ENCODE measurements at regions not wholly inside any gene's neighbourhood (a gene's known extent, or its start where the extent isn't known, plus 50 kb on each side); places are given as distances from the start of the nearest gene placed in this dataset.
"Not testable (repeated sequence)": the region's sequence is repeated elsewhere in the genome, so short reads cannot be mapped to it uniquely, and the experiment has no call there.

GRCh38 chrY:7544172-7544770, 632.7 kb upstream of the AMELY start:
- Histone ChIP-seq H3K27ac (no peak overlapping the region), H3K9me3 (replicated peaks in 1 of 3) (no peaks in the 10 kb centered on the region), H3K36me3 (replicated peaks in 1 of 2) (no peaks in the 10 kb centered on the region), H3K27me3 (no peaks in the 10 kb centered on the region), H3K4me1 (replicated peaks in 1 of 2) (no peaks in the 10 kb centered on the region), H3K4me3 (no peak overlapping the region)
- no peak for TF ChIP-seq POLR2A (IDR thresholded peaks at IDR 0.05)
- no peak for TF ChIP-seq CTCF (IDR thresholded peaks at IDR 0.05)
- DNase-seq: no peak
- intact Hi-C loops (cut with DNase I): no loop called here

- Histone ChIP-seq H3K9me3 (replicated peaks in 1 of 3) (no peaks in the 10 kb centered on the region), H3K4me3 (no peak overlapping the region), H3K27me3 (no peaks in the 10 kb centered on the region), H3K4me1 (replicated peaks in 1 of 2) (no peaks in the 10 kb centered on the region), H3K27ac (no peak overlapping the region), H3K36me3 (replicated peaks in 1 of 2) (no peaks in the 10 kb centered on the region)
- TF ChIP-seq CTCF (IDR thresholded peaks at IDR 0.05) (no peak), POLR2A (IDR thresholded peaks at IDR 0.05) (no peak)
- intact Hi-C loops (cut with DNase I): no loop called here
- no peak for DNase-seq
These were observed 632.0 kb upstream of the AMELY start for GRCh38 chrY:7543506-7543905.

GRCh38 chrY:7542256-7542858, 630.8 kb upstream of the AMELY start:
- intact Hi-C loops (cut with DNase I): no loop called here
- H3K27me3 ChIP-seq: no peaks in the 10 kb centered on the region
- no peak for DNase-seq
- no peaks in the 10 kb centered on the region for H3K36me3 ChIP-seq (replicated peaks in 1 of 2)
- no peaks in the 10 kb centered on the region for H3K9me3 ChIP-seq (replicated peaks in 1 of 3)
- no peak overlapping the region for H3K4me3 ChIP-seq
- TF ChIP-seq CTCF (IDR thresholded peaks at IDR 0.05) (no peak), POLR2A (IDR thresholded peaks at IDR 0.05) (no peak)
- no peaks in the 10 kb centered on the region for H3K4me1 ChIP-seq (replicated peaks in 1 of 2)
- 81 to 86% methylated on average over 2 of the region's 2 CpGs; no CpG with 5 or more reads in 2 of the 4 donors for WGBS, 4 donors
- no peak overlapping the region for H3K27ac ChIP-seq

GRCh38 chrY:7529396-7529795, 617.8 kb upstream of the AMELY start:
- 57 to 63% methylated on average over 2 of the region's 2 CpGs; no CpG with 5 or more reads in 2 of the 4 donors for WGBS, 4 donors
- DNase-seq: peak in 1 of 7 donors; percentile 2
- H3K9me3 ChIP-seq (replicated peaks in 1 of 3): no peaks in the 10 kb centered on the region
- TF ChIP-seq CTCF (IDR thresholded peaks at IDR 0.05) (no peak), POLR2A (IDR thresholded peaks at IDR 0.05) (no peak)
- no peaks in the 10 kb centered on the region for H3K36me3 ChIP-seq (replicated peaks in 1 of 2)
- H3K27ac ChIP-seq: no peak overlapping the region
- H3K4me1 ChIP-seq (replicated peaks in 1 of 2): no peaks in the 10 kb centered on the region
- H3K27me3 ChIP-seq: no peaks in the 10 kb centered on the region
- H3K4me3 ChIP-seq: no peak overlapping the region
- intact Hi-C loops (cut with DNase I): no loop called here

- H3K27me3 ChIP-seq; H3K36me3 ChIP-seq (replicated peaks in 1 of 2); H3K9me3 ChIP-seq (replicated peaks in 1 of 3); H3K27ac ChIP-seq; H3K4me3 ChIP-seq; intact Hi-C loops (cut with DNase I); H3K4me1 ChIP-seq (replicated peaks in 1 of 2); DNase-seq: not testable (repeated sequence)
- WGBS, 4 donors: 38 to 40% methylated on average over 4 of the region's 4 CpGs; no CpG with 5 or more reads in 2 of the 4 donors
These were observed 616.0 kb upstream of the AMELY start for GRCh38 chrY:7527568-7527967.

Data from adrenal gland (tissue), 9 donors.